HUES6 (cell line): ENCODE measurements at regions not wholly inside any gene's neighbourhood (a gene's known extent, or its start where the extent isn't known, plus 50 kb on each side); places are given as distances from the start of the nearest gene placed in this dataset.
A peak's percentile ranks its signal among the peaks of the same experiment; 100 is the strongest.

Experiments used
- H3K27ac ChIP-seq: 2 replicates; pipeline ENCODE4 v1.7.0; 2013; ENCODE audit warnings: low read depth, mild to moderate bottlenecking, low read length, inconsistent platforms
- H3K27me3 ChIP-seq: 2 replicates; pipeline ENCODE4 v1.6.1; 2013; ENCODE audit warnings: low read length; ENCODE audit not compliant: control insufficient read depth, insufficient read depth
- H3K36me3 ChIP-seq: 2 replicates; pipeline ENCODE4 v1.6.1; 2013; ENCODE audit warnings: low read length; ENCODE audit not compliant: control insufficient read depth, insufficient read depth
- H3K4me1 ChIP-seq: 2 replicates; pipeline ENCODE4 v1.6.1; 2013; ENCODE audit warnings: low read length; ENCODE audit not compliant: control insufficient read depth, insufficient read depth
- H3K4me3 ChIP-seq: 2 replicates; pipeline ENCODE4 v1.5.1; 2013; ENCODE audit warnings: low read depth, low read length
- H3K9ac ChIP-seq: one replicate; pipeline ENCODE4 v1.6.1; 2013; ENCODE audit warnings: mild to moderate bottlenecking, low read length
- H3K9me3 ChIP-seq: 2 replicates; pipeline ENCODE4 v1.6.1; 2013; ENCODE audit warnings: low read depth, low read length; ENCODE audit not compliant: control insufficient read depth, insufficient read depth

- H3K4me3 ChIP-seq: no peak overlapping the region
- H3K4me1 ChIP-seq: peaks cover 7% of the 10 kb centered on the region; the same call in 1 of the 2 replicates
- H3K27me3 ChIP-seq: no peaks in the 10 kb centered on the region
Observed at GRCh38 chr2:239746559-239747246, 278.4 kb downstream of the NDUFA10 start.

GRCh38 chr2:239745386-239746227, 279.5 kb downstream of the NDUFA10 start:
- H3K9me3 ChIP-seq: no peaks in the 10 kb centered on the region
- H3K4me3 ChIP-seq: no peak overlapping the region
- no peak overlapping the region for H3K9ac ChIP-seq
- H3K27ac ChIP-seq: no peak overlapping the region
- H3K36me3 ChIP-seq: no peaks in the 10 kb centered on the region
- no peaks in the 10 kb centered on the region; the same call in 1 of the 2 replicates for H3K4me1 ChIP-seq
- peaks cover 3% of the 10 kb centered on the region; the same call in 1 of the 2 replicates for H3K27me3 ChIP-seq

More at GRCh38 chr2:239746559-239747246, 278.4 kb downstream of the NDUFA10 start:
- Histone ChIP-seq H3K27ac (no peak overlapping the region), H3K36me3 (no peaks in the 10 kb centered on the region), H3K9ac (no peak overlapping the region), H3K9me3 (no peaks in the 10 kb centered on the region)

- Histone ChIP-seq H3K4me1 (no peaks in the 10 kb centered on the region), H3K27ac (no peak overlapping the region), H3K9ac (no peak overlapping the region), H3K4me3 (no peak overlapping the region), H3K27me3 (peaks cover 4% of the 10 kb centered on the region; the same call in 1 of the 2 replicates), H3K36me3 (no peaks in the 10 kb centered on the region), H3K9me3 (no peaks in the 10 kb centered on the region)
Observed at GRCh38 chr2:239744706-239745340, 280.3 kb downstream of the NDUFA10 start.

- no peak overlapping the region for H3K4me3 ChIP-seq
Observed at GRCh38 chr2:239743206-239743605, 281.9 kb downstream of the NDUFA10 start.

GRCh38 chr2:239742377-239742776, 282.8 kb downstream of the NDUFA10 start:
- Histone ChIP-seq H3K36me3 (no peaks in the 10 kb centered on the region), H3K4me3 (no peak overlapping the region), H3K27ac (no peak overlapping the region), H3K9ac (no peak overlapping the region), H3K9me3 (no peaks in the 10 kb centered on the region), H3K4me1 (peaks cover 4% of the 10 kb centered on the region; the same call in 1 of the 2 replicates), H3K27me3 (peaks cover 4% of the 10 kb centered on the region; the same call in 1 of the 2 replicates)

More at GRCh38 chr2:239743206-239743605, 281.9 kb downstream of the NDUFA10 start:
- Histone ChIP-seq H3K9me3 (no peaks in the 10 kb centered on the region), H3K27ac (no peak overlapping the region), H3K9ac (no peak overlapping the region), H3K36me3 (no peaks in the 10 kb centered on the region), H3K27me3 (peaks cover 4% of the 10 kb centered on the region; the same call in 1 of the 2 replicates), H3K4me1 (peaks cover 4% of the 10 kb centered on the region; the same call in 1 of the 2 replicates)

GRCh38 chr2:239739206-239739605, 285.9 kb downstream of the NDUFA10 start:
- Histone ChIP-seq H3K9me3 (no peaks in the 10 kb centered on the region), H3K27me3 (peaks cover 4% of the 10 kb centered on the region; the same call in 1 of the 2 replicates)

GRCh38 chr2:239738159-239738558, 287.0 kb downstream of the NDUFA10 start:
- H3K9ac ChIP-seq: no peak overlapping the region
- peaks cover 4% of the 10 kb centered on the region; the same call in 1 of the 2 replicates for H3K27me3 ChIP-seq
- H3K36me3 ChIP-seq: no peaks in the 10 kb centered on the region
- peak overlapping the region; percentile 46 for H3K4me3 ChIP-seq
- peaks cover 23% of the 10 kb centered on the region for H3K4me1 ChIP-seq
- H3K27ac ChIP-seq: no peak overlapping the region
- peaks cover 6% of the 10 kb centered on the region; the same call in 1 of the 2 replicates for H3K9me3 ChIP-seq

More at GRCh38 chr2:239739206-239739605, 285.9 kb downstream of the NDUFA10 start:
- H3K27ac ChIP-seq: no peak overlapping the region
- no peak overlapping the region for H3K4me3 ChIP-seq
- peaks cover 23% of the 10 kb centered on the region for H3K4me1 ChIP-seq
- H3K36me3 ChIP-seq: no peaks in the 10 kb centered on the region
- no peak overlapping the region for H3K9ac ChIP-seq

GRCh38 chr2:239737144-239737463, 288.0 kb downstream of the NDUFA10 start:
- Histone ChIP-seq H3K27ac (no peak overlapping the region), H3K36me3 (no peaks in the 10 kb centered on the region), H3K9me3 (peaks cover 6% of the 10 kb centered on the region; the same call in 1 of the 2 replicates), H3K9ac (no peak overlapping the region), H3K27me3 (peaks cover 4% of the 10 kb centered on the region; the same call in 1 of the 2 replicates), H3K4me3 (no peak overlapping the region), H3K4me1 (peaks cover 23% of the 10 kb centered on the region)

GRCh38 chr2:239736358-239737143, 288.6 kb downstream of the NDUFA10 start:
- Histone ChIP-seq H3K4me3 (no peak overlapping the region), H3K36me3 (no peaks in the 10 kb centered on the region), H3K27ac (no peak overlapping the region), H3K27me3 (peaks cover 4% of the 10 kb centered on the region; the same call in 1 of the 2 replicates), H3K9me3 (peaks cover 6% of the 10 kb centered on the region; the same call in 1 of the 2 replicates), H3K9ac (no peak overlapping the region), H3K4me1 (peaks cover 23% of the 10 kb centered on the region)

- Histone ChIP-seq H3K4me1 (peaks cover 23% of the 10 kb centered on the region), H3K9ac (peak overlapping the region; percentile 49), H3K36me3 (no peaks in the 10 kb centered on the region), H3K27me3 (peaks cover 3% of the 10 kb centered on the region; the same call in 1 of the 2 replicates), H3K4me3 (no peak overlapping the region), H3K9me3 (peaks cover 6% of the 10 kb centered on the region; the same call in 1 of the 2 replicates), H3K27ac (peak overlapping the region; percentile 70; the same call in 1 of the 2 replicates)
Observed at GRCh38 chr2:239735829-239736357, 289.2 kb downstream of the NDUFA10 start.
